H1 (cell line): ENCODE measurements at regions not wholly inside any gene's neighbourhood (a gene's known extent, or its start where the extent isn't known, plus 50 kb on each side); places are given as distances from the start of the nearest gene placed in this dataset.
A peak's percentile ranks its signal among the peaks of the same experiment; 100 is the strongest.

ENCODE experiments used
- CTCF ChIA-PET: fragments of 300-600 bp; sonication (Branson Sonifier 250); formaldehyde crosslinking; loops from one replicate; lab custom pipeline; 2021; ENCODE audit not compliant: partially characterized antibody; lab: Charles Lee
- POLR2A ChIA-PET: fragments of 300-600 bp; sonication (Branson Sonifier 250); formaldehyde crosslinking; loops from one replicate; lab custom pipeline; 2021; ENCODE audit warnings: inconsistent platforms; ENCODE audit not compliant: partially characterized antibody; lab: Charles Lee
- DNase-seq, 2 experiments: peaks; one replicate each; pipeline versions ENCODE4 v3.0.0 to v3.0.0-alpha.2; 2010 to 2022; ENCODE audit warnings: low spot score in 2 of 2, low read depth in 1 of 2, mixed read lengths in 1 of 2
- FAIRE-seq: peaks from 2 replicates; lab custom pipeline; 2011; peaks lifted over from hg19 to GRCh38; lab: Jason Lieb, UNC
- H2AFZ ChIP-seq: 2 replicates; pipeline ENCODE4 v1.8.1; 2012; ENCODE audit warnings: low read length, inconsistent platforms
- H2AK5ac ChIP-seq: 2 replicates; pipeline ENCODE4 v1.6.1; 2013; ENCODE audit warnings: low read depth, low read length
- H2BK120ac ChIP-seq: replicated peaks from 2 replicates; pipeline ENCODE3; 2013; ENCODE audit warnings: low read depth, low read length, inconsistent platforms
- H2BK12ac ChIP-seq: 2 replicates; pipeline ENCODE4 v1.6.1; 2013; ENCODE audit warnings: low read depth, low read length
- H2BK15ac ChIP-seq: 2 replicates; pipeline ENCODE4 v1.6.1; 2013; ENCODE audit warnings: low read length
- H2BK20ac ChIP-seq: 2 replicates; pipeline ENCODE4 v1.6.1; 2013; ENCODE audit warnings: low read length
- H2BK5ac ChIP-seq: 2 replicates; pipeline ENCODE4 v1.6.1; 2013; ENCODE audit warnings: low read depth, low read length
- H3K14ac ChIP-seq: 2 replicates; pipeline ENCODE4 v1.6.1; 2013; ENCODE audit warnings: inconsistent platforms; ENCODE audit not compliant: insufficient read length
- H3K18ac ChIP-seq: 2 replicates; pipeline ENCODE4 v1.6.1; 2013; ENCODE audit warnings: low read length; ENCODE audit errors: extremely low read depth
- H3K23ac ChIP-seq: 2 replicates; pipeline ENCODE4 v1.6.1; 2013; ENCODE audit warnings: inconsistent platforms; ENCODE audit not compliant: insufficient read length
- H3K23me2 ChIP-seq: 2 replicates; pipeline ENCODE4 v1.6.1; 2013; ENCODE audit warnings: low read depth, low read length
- H3K27ac ChIP-seq: 2 replicates; pipeline ENCODE4 v1.6.1; 2011; ENCODE audit warnings: low read depth, low read length, inconsistent platforms
- H3K27me3 ChIP-seq, 4 experiments: replicated peaks in 1 of 4; 1 replicate in 1 of 4; 2 replicates in 3 of 4; pipeline versions ENCODE4 v1.6.1 to v1.8.1; 2011 to 2013; ENCODE audit warnings: low read length in 3 of 4, mild to moderate bottlenecking in 3 of 4, inconsistent platforms in 2 of 4, mixed read lengths in 2 of 4, moderate library complexity in 1 of 4; ENCODE audit not compliant: control insufficient read depth in 3 of 4, insufficient read depth in 3 of 4; ENCODE audit errors: extremely low read depth in 1 of 4
- H3K36me3 ChIP-seq, 4 experiments: 2 replicates each; pipeline versions ENCODE4 v1.6.1 to v1.8.1; 2011 to 2013; ENCODE audit warnings: mild to moderate bottlenecking in 4 of 4, low read length in 3 of 4, moderate library complexity in 2 of 4, control low read depth in 1 of 4, inconsistent platforms in 1 of 4; ENCODE audit not compliant: insufficient read depth in 4 of 4, control insufficient read depth in 2 of 4
- H3K4ac ChIP-seq: replicated peaks from 2 replicates; pipeline ENCODE3; 2013; ENCODE audit warnings: low read length, low read depth, mixed read lengths, inconsistent platforms; ENCODE audit not compliant: insufficient read length
- H3K4me1 ChIP-seq, 4 experiments: replicated peaks in 1 of 4; 1 replicate in 1 of 4; 2 replicates in 3 of 4; pipeline versions ENCODE4 v1.6.1 to v1.8.1; 2011 to 2013; ENCODE audit warnings: low read length in 3 of 4, inconsistent platforms in 2 of 4, mixed read lengths in 1 of 4; ENCODE audit not compliant: insufficient read depth in 4 of 4, control insufficient read depth in 3 of 4
- H3K4me2 ChIP-seq, 2 experiments: 2 replicates each; pipeline versions ENCODE4 v1.6.1 to v1.8.1; 2011 to 2013; ENCODE audit warnings: low read depth in 2 of 2, low read length in 2 of 2, control low read depth in 1 of 2, inconsistent platforms in 1 of 2, mild to moderate bottlenecking in 1 of 2; ENCODE audit not compliant: insufficient read depth in 1 of 2
- H3K4me3 ChIP-seq, 4 experiments: fragments of 200-600, 300-600 bp in 1 of 4; sonication (generic), shearing (Covaris generic), sonication (Bioruptor Twin) in 1 of 4; 2 replicates each; pipeline versions ENCODE4 v1.5.1 to v1.8.1; 2011 to 2016; ENCODE audit warnings: low read length in 4 of 4, low read depth in 3 of 4, control low read depth in 2 of 4, inconsistent platforms in 2 of 4, mild to moderate bottlenecking in 2 of 4, mixed read lengths in 1 of 4, moderate library complexity in 1 of 4; ENCODE audit not compliant: insufficient read depth in 2 of 4; ENCODE audit errors: extremely low read depth in 1 of 4
- H3K56ac ChIP-seq: replicated peaks from 2 replicates; pipeline ENCODE3; 2013; ENCODE audit warnings: low read depth, mild to moderate bottlenecking, mixed read lengths, low read length, inconsistent platforms; ENCODE audit not compliant: insufficient read length
- H3K79me1 ChIP-seq: 2 replicates; pipeline ENCODE4 v1.6.1; 2013; ENCODE audit warnings: low read depth, low read length, control low read depth
- H3K79me2 ChIP-seq, 2 experiments: 2 replicates each; pipeline versions ENCODE4 v1.6.1 to v1.8.1; 2012 to 2013; ENCODE audit warnings: low read length in 2 of 2, mild to moderate bottlenecking in 2 of 2, inconsistent platforms in 1 of 2; ENCODE audit not compliant: insufficient read depth in 2 of 2, control insufficient read depth in 1 of 2
- H3K9ac ChIP-seq, 4 experiments: replicated peaks in 1 of 4; 1 replicate in 1 of 4; 2 replicates in 3 of 4; pipeline versions ENCODE4 v1.6.1 to v1.8.1; 2011 to 2013; ENCODE audit warnings: low read depth in 3 of 4, low read length in 3 of 4, control low read depth in 2 of 4, mild to moderate bottlenecking in 2 of 4, moderate library complexity in 2 of 4, inconsistent platforms in 1 of 4; ENCODE audit errors: extremely low read depth in 1 of 4
- H3K9me3 ChIP-seq, 2 experiments: 2 replicates each; pipeline versions ENCODE4 v1.6.1 to v1.8.1; 2012 to 2013; ENCODE audit warnings: mild to moderate bottlenecking in 2 of 2, moderate library complexity in 2 of 2, control low read depth in 1 of 2, inconsistent platforms in 1 of 2, low read depth in 1 of 2, low read length in 1 of 2, mixed read lengths in 1 of 2; ENCODE audit not compliant: insufficient read depth in 2 of 2
- H4K20me1 ChIP-seq, 2 experiments: replicated peaks in 1 of 2; 2 replicates each; pipeline versions ENCODE3 to v1.8.1; 2011 to 2013; ENCODE audit warnings: inconsistent platforms in 2 of 2, low read length in 2 of 2, mild to moderate bottlenecking in 1 of 2; ENCODE audit not compliant: insufficient read depth in 2 of 2, control insufficient read depth in 1 of 2
- H4K5ac ChIP-seq: 2 replicates; pipeline ENCODE4 v1.6.1; 2013; ENCODE audit warnings: low read length, low read depth, mixed read lengths, inconsistent platforms; ENCODE audit not compliant: insufficient read length
- H4K8ac ChIP-seq: 2 replicates; pipeline ENCODE4 v1.8.0; 2013; ENCODE audit warnings: mild to moderate bottlenecking, moderate library complexity, low read length, inconsistent platforms; ENCODE audit not compliant: insufficient read depth; ENCODE audit errors: extremely low read depth
- H4K91ac ChIP-seq: replicated peaks from 2 replicates; pipeline ENCODE3; 2013; ENCODE audit warnings: low read length, mixed read lengths, inconsistent platforms; ENCODE audit not compliant: insufficient read length
- CHD7 ChIP-seq: fragments of 300-600 bp; sonication (generic); IDR thresholded peaks from 2 replicates; pipeline ENCODE4 v1.7.1; 2012; ENCODE audit warnings: low read length, moderate library complexity, mild to moderate bottlenecking, inconsistent platforms; ENCODE audit not compliant: insufficient replicate concordance
- WGBS, 2 experiments: shearing (Covaris generic) in 1 of 2; methylation state at CpG; one replicate each; pipeline versions ENCODE4 v1.1.6 to v1.1.7; 2013 to 2015; ENCODE audit warnings: low lambda C conversion rate in 2 of 2, mixed read lengths in 2 of 2, inconsistent platforms in 1 of 2, low coverage in 1 of 2, missing lambda C conversion rate in 1 of 2; ENCODE audit not compliant: insufficient replicate concordance in 2 of 2, insufficient coverage in 1 of 2, insufficient read length in 1 of 2; ENCODE audit errors: extremely low coverage in 1 of 2, missing lambda C conversion rate in 1 of 2; 5-methylcytosine and 5-hydroxymethylcytosine counted together

GRCh38 chr5:115458003-115458409 is 86.6 kb downstream of the FEM1C start:
- H2BK120ac ChIP-seq, result no peak overlapping the region
- no peak overlapping the region for H2BK20ac ChIP-seq
- FAIRE-seq (no peak), DNase-seq (no peak)
- no peak overlapping the region for H4K91ac ChIP-seq
- H3K9ac ChIP-seq, result no peak overlapping the region
- H3K4me3 ChIP-seq, result no peak overlapping the region
- no peak overlapping the region for H2BK15ac ChIP-seq
- no peak overlapping the region for H2BK5ac ChIP-seq
- no peak overlapping the region for H3K4me2 ChIP-seq
- no peaks in the 10 kb centered on the region for H3K27me3 ChIP-seq
- ChIA-PET CTCF (no interaction called here), POLR2A (no interaction called here)
- H3K18ac ChIP-seq, result no peak overlapping the region
- H3K27ac ChIP-seq, result no peak overlapping the region
- no peak overlapping the region for H2BK12ac ChIP-seq
- no peaks in the 10 kb centered on the region for H4K20me1 ChIP-seq
- no peak overlapping the region for H4K5ac ChIP-seq
- no peaks in the 10 kb centered on the region for H3K79me2 ChIP-seq
- no peaks in the 10 kb centered on the region for H3K79me1 ChIP-seq
- H3K4me1 ChIP-seq, result peaks cover 0 to 11% (median 0%) of the 10 kb centered on the region in 4 experiments; a peak in 1 of 7 replicates
- H3K14ac ChIP-seq, result no peak overlapping the region
- H3K23ac ChIP-seq, result no peak overlapping the region
- H3K36me3 ChIP-seq, result no peaks in the 10 kb centered on the region
- H2AK5ac ChIP-seq, result no peak overlapping the region
- H3K23me2 ChIP-seq, result no peaks in the 10 kb centered on the region
- no peaks in the 10 kb centered on the region for H3K9me3 ChIP-seq
- peak overlapping the region; percentile 95 for H2AFZ ChIP-seq
- no peak overlapping the region for H3K56ac ChIP-seq
- no peak overlapping the region for H3K4ac ChIP-seq
- H4K8ac ChIP-seq, result no peak overlapping the region
- WGBS, 2 experiments, result 69% methylated on average over 4 of the region's 4 CpGs; no CpG with 5 or more reads in 1 of the 2 experiments
- TF ChIP-seq CHD7, result no peak
